Karpas-422 (cell line): ENCODE measurements at regions not wholly inside any gene's neighbourhood (a gene's known extent, or its start where the extent isn't known, plus 50 kb on each side); places are given as distances from the start of the nearest gene placed in this dataset.

ENCODE experiments used
- DNase-seq: peaks from one replicate; pipeline ENCODE4 v3.0.0-alpha.2; 2015
- H2AFZ ChIP-seq: fragments of 200-600 bp; sonication (generic); 2 replicates; pipeline ENCODE4 v1.6.1; 2014; ENCODE audit warnings: antibody characterized with exemption, low read length, mixed read lengths
- H3K27ac ChIP-seq: fragments of 200-600 bp; sonication (generic); 2 replicates; pipeline ENCODE4 v1.5.1; 2014; ENCODE audit warnings: mild to moderate bottlenecking, low read length, moderate library complexity
- H3K27me3 ChIP-seq: fragments of 200-600 bp; sonication (generic); 2 replicates; pipeline ENCODE4 v1.6.1; 2014; ENCODE audit warnings: low read length, mixed read lengths
- H3K36me3 ChIP-seq: fragments of 200-600 bp; sonication (generic); 2 replicates; pipeline ENCODE4 v1.6.1; 2014; ENCODE audit warnings: low read length, mixed read lengths; ENCODE audit not compliant: insufficient read depth
- H3K4me1 ChIP-seq: fragments of 200-600 bp; sonication (generic); 2 replicates; pipeline ENCODE4 v1.6.1; 2014; ENCODE audit warnings: mild to moderate bottlenecking, low read length, mixed read lengths
- H3K4me2 ChIP-seq: fragments of 200-600 bp; sonication (generic); 2 replicates; pipeline ENCODE4 v1.6.1; 2014; ENCODE audit warnings: low read length, low read depth, mild to moderate bottlenecking; ENCODE audit not compliant: poor library complexity, severe bottlenecking
- H3K4me3 ChIP-seq: fragments of 200-600 bp; sonication (generic); 2 replicates; pipeline ENCODE4 v1.5.1; 2014; ENCODE audit warnings: mild to moderate bottlenecking, antibody characterized with exemption, low read length, mixed read lengths
- H3K79me2 ChIP-seq: fragments of 200-600 bp; sonication (generic); 2 replicates; pipeline ENCODE4 v1.6.1; 2014; ENCODE audit warnings: mild to moderate bottlenecking, low read length, mixed read lengths
- H3K9ac ChIP-seq: fragments of 200-600 bp; sonication (generic); 2 replicates; pipeline ENCODE4 v1.6.0; 2014; ENCODE audit warnings: low read length
- H3K9me2 ChIP-seq: fragments of 200-600 bp; sonication (generic), shearing (Covaris generic); replicated peaks from 2 replicates; pipeline ENCODE4 v1.6.0; 2014; ENCODE audit warnings: mild to moderate bottlenecking, low read length, moderate library complexity; ENCODE audit not compliant: insufficient read depth
- H3K9me3 ChIP-seq: fragments of 300-700, 200-600 bp; sonication (generic); 2 replicates; pipeline ENCODE4 v1.6.1; 2014; ENCODE audit warnings: low read length, mixed read lengths
- H4K20me1 ChIP-seq: fragments of 200-600 bp; sonication (generic); 2 replicates; pipeline ENCODE4 v1.6.1; 2014; ENCODE audit warnings: mild to moderate bottlenecking, antibody characterized with exemption, low read length, low read depth; ENCODE audit not compliant: insufficient read depth

DNA sequence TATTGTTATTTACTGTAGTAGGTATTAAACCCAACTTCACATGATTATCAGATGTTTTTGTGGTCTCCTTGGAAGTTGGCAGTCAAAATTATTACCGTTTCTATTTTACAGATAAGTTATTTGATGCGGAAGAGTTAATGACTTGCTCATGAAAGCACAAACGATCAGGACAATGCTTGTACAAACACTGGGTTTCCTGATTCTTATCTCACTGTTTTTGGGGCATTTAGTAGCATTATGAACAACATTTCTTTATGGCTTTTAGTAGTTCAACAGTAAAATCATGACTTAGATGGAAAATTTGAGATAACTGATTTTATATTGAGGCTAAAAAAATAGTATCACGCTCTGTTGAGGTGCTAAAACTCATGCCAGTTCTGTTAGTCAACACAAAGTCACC is 361.5 kb upstream of the MBL2 start:
- no peaks in the 10 kb centered on the region for H3K27me3 ChIP-seq
- H3K27ac ChIP-seq = no peak overlapping the region
- no peaks in the 10 kb centered on the region for H4K20me1 ChIP-seq
- H3K4me3 ChIP-seq = no peak overlapping the region
- peaks cover 25% of the 10 kb centered on the region; the same call in 1 of the 2 replicates for H3K9me3 ChIP-seq
- no peaks in the 10 kb centered on the region for H3K79me2 ChIP-seq
- no peaks in the 10 kb centered on the region for H3K36me3 ChIP-seq
- H3K9ac ChIP-seq = no peak overlapping the region
- no peaks in the 10 kb centered on the region for H3K9me2 ChIP-seq
- no peaks in the 10 kb centered on the region for H3K4me1 ChIP-seq
- no peak for DNase-seq
- H3K4me2 ChIP-seq = no peak overlapping the region
- H2AFZ ChIP-seq = no peak overlapping the region

- Histone ChIP-seq H4K20me1 (no peaks in the 10 kb centered on the region), H3K9ac (no peak overlapping the region)
- no peak for DNase-seq
Observed at GRCh38 chr10:53130337-53130736, 357.8 kb upstream of the MBL2 start.

GRCh38 chr10:53127686-53128085 is 355.1 kb upstream of the MBL2 start:
- Histone ChIP-seq H3K9me2 (no peaks in the 10 kb centered on the region), H3K9me3 (peaks cover 22% of the 10 kb centered on the region), H3K27me3 (no peaks in the 10 kb centered on the region), H3K79me2 (no peaks in the 10 kb centered on the region), H2AFZ (no peak overlapping the region), H3K9ac (no peak overlapping the region), H3K27ac (no peak overlapping the region), H3K4me2 (no peak overlapping the region), H4K20me1 (no peaks in the 10 kb centered on the region), H3K4me3 (no peak overlapping the region), H3K36me3 (no peaks in the 10 kb centered on the region), H3K4me1 (no peaks in the 10 kb centered on the region)
- DNase-seq = no peak

More at GRCh38 chr10:53130337-53130736, 357.8 kb upstream of the MBL2 start:
- H3K9me2 ChIP-seq = no peaks in the 10 kb centered on the region
- no peak overlapping the region for H3K4me2 ChIP-seq
- H3K27me3 ChIP-seq = no peaks in the 10 kb centered on the region
- H3K4me1 ChIP-seq = no peaks in the 10 kb centered on the region
- H2AFZ ChIP-seq = no peak overlapping the region
- H3K4me3 ChIP-seq = no peak overlapping the region
- H3K79me2 ChIP-seq = no peaks in the 10 kb centered on the region
- H3K27ac ChIP-seq = no peak overlapping the region
- H3K36me3 ChIP-seq = no peaks in the 10 kb centered on the region
- H3K9me3 ChIP-seq = peaks cover 29% of the 10 kb centered on the region

DNA sequence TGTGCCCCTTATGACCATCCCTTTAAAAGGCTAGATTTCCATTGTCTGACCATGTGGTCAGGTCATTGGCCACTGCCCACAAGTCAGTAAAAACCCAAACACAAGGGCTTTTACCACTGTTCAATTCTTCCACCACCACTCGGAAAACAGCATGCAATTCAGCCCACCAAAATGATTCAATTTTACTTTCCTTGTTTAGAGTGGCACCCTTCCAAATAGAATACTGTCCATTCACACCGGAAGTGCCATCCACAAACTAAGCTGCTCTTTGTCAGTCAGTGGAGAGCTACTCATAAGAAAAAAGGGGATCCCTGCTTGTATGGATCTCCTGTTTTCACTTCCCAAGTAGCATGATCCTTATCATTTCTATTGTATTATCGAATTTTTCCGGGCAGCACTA is 350.7 kb upstream of the MBL2 start:
- Histone ChIP-seq H3K36me3 (no peaks in the 10 kb centered on the region), H2AFZ (no peak overlapping the region)
- DNase-seq = no peak

DNA sequence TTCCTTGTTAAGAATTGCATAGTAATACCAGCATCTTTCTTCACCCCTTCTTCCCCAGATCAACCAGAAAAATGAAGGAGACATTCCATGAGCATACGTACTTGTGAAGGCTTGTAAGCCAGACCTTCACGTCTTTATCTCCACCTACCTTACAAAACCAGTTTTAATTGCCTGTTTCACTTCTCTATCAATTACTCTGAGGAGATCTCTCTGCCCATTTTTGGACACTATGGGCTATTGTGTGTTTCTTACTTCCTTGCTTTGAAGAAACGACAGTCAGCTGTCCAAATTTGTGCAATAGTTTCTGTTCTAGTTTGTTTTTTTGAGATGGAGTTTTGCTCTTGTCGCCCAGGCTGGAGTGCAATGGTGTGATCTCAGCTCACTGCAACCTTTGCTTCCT is 349.7 kb upstream of the MBL2 start:
- no peak overlapping the region for H3K4me3 ChIP-seq
- H3K4me1 ChIP-seq = no peaks in the 10 kb centered on the region
- H3K27ac ChIP-seq = no peak overlapping the region
- H3K79me2 ChIP-seq = no peaks in the 10 kb centered on the region
- no peak overlapping the region for H3K9ac ChIP-seq
- no peaks in the 10 kb centered on the region for H3K36me3 ChIP-seq
- no peak overlapping the region for H3K4me2 ChIP-seq
- no peak overlapping the region for H2AFZ ChIP-seq
- H3K9me3 ChIP-seq = peaks cover 33% of the 10 kb centered on the region
- H4K20me1 ChIP-seq = no peaks in the 10 kb centered on the region
- no peaks in the 10 kb centered on the region for H3K9me2 ChIP-seq
- no peak for DNase-seq
- H3K27me3 ChIP-seq = no peaks in the 10 kb centered on the region

More for the DNA sequence above, 350.7 kb upstream of the MBL2 start:
- no peaks in the 10 kb centered on the region for H3K27me3 ChIP-seq
- no peak overlapping the region for H3K4me2 ChIP-seq
- no peak overlapping the region for H3K4me3 ChIP-seq
- peaks cover 40% of the 10 kb centered on the region for H3K9me3 ChIP-seq
- no peaks in the 10 kb centered on the region for H3K9me2 ChIP-seq
- H3K79me2 ChIP-seq = no peaks in the 10 kb centered on the region
- no peak overlapping the region for H3K9ac ChIP-seq
- H3K27ac ChIP-seq = no peak overlapping the region
- H4K20me1 ChIP-seq = no peaks in the 10 kb centered on the region
- H3K4me1 ChIP-seq = no peaks in the 10 kb centered on the region

DNA sequence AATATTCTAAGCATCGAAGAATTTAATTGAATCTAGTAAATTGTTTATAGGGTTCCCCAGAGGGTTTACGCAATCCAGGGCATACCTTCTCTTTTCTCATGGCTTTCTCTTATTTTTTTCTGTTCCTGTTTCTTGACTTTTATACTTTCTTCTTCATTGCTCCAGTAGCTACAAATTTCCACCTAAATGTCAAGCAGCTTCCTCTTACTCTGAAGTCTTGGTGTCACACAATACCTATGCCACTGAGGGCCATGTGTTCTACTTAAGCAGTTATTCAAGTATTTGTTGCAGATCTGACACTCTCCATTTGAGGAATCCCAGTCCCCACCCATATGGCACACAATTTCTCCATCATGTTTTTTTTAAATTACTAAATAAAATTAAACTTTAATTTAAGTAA is 343.1 kb upstream of the MBL2 start:
- H3K4me2 ChIP-seq = no peak overlapping the region
- H3K27ac ChIP-seq = no peak overlapping the region
- H2AFZ ChIP-seq = no peak overlapping the region
- no peaks in the 10 kb centered on the region for H4K20me1 ChIP-seq
- peaks cover 11% of the 10 kb centered on the region; the same call in 1 of the 2 replicates for H3K9me3 ChIP-seq
- H3K27me3 ChIP-seq = no peaks in the 10 kb centered on the region
- no peak overlapping the region for H3K9ac ChIP-seq
- H3K4me1 ChIP-seq = no peaks in the 10 kb centered on the region
- no peaks in the 10 kb centered on the region for H3K36me3 ChIP-seq
- no peaks in the 10 kb centered on the region for H3K79me2 ChIP-seq
- DNase-seq = no peak
- H3K4me3 ChIP-seq = no peak overlapping the region
- no peaks in the 10 kb centered on the region for H3K9me2 ChIP-seq

DNA sequence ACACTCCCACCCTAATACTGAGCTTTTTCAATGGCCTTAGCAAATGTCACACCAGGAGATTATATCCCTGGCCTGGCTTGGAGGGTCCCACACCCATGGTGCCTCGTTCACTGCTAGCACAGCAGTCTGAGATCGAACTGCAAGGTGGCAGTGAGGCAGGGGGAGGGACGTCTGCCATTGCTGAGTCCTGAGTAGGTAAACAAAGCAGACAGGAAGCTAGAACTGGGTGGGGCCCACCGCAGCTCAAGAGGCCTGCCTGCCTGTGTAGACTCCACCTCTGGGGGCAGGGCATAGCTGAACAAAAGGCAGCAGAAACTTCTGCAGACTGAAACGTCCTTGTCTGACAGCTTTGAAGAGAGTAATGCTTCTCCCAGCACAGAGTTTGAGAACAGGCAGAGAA is 338.9 kb upstream of the MBL2 start:
- no peak for DNase-seq
- Histone ChIP-seq H3K27me3 (no peaks in the 10 kb centered on the region), H4K20me1 (no peaks in the 10 kb centered on the region), H2AFZ (no peak overlapping the region), H3K4me3 (no peak overlapping the region), H3K79me2 (no peaks in the 10 kb centered on the region), H3K27ac (no peak overlapping the region), H3K9me3 (peaks cover 7% of the 10 kb centered on the region), H3K9me2 (no peaks in the 10 kb centered on the region), H3K9ac (no peak overlapping the region), H3K36me3 (no peaks in the 10 kb centered on the region), H3K4me2 (no peak overlapping the region), H3K4me1 (no peaks in the 10 kb centered on the region)

GRCh38 chr10:53109320-53109719 is 336.7 kb upstream of the MBL2 start:
- H3K27me3 ChIP-seq = no peaks in the 10 kb centered on the region
- H2AFZ ChIP-seq = no peak overlapping the region
- no peaks in the 10 kb centered on the region for H3K9me2 ChIP-seq
- peaks cover 10% of the 10 kb centered on the region for H3K9me3 ChIP-seq
- no peak overlapping the region for H3K9ac ChIP-seq
- no peak overlapping the region for H3K4me3 ChIP-seq
- no peaks in the 10 kb centered on the region for H3K4me1 ChIP-seq
- no peaks in the 10 kb centered on the region for H3K36me3 ChIP-seq
- no peak overlapping the region for H3K4me2 ChIP-seq
- H3K27ac ChIP-seq = no peak overlapping the region
- H4K20me1 ChIP-seq = no peaks in the 10 kb centered on the region
- DNase-seq = no peak
- H3K79me2 ChIP-seq = no peaks in the 10 kb centered on the region
